B cell (primary cell): ENCODE measurements at regions not wholly inside any gene's neighbourhood (a gene's known extent, or its start where the extent isn't known, plus 50 kb on each side); places are given as distances from the start of the nearest gene placed in this dataset.

ENCODE experiments used
- EZH2 ChIP-seq: IDR thresholded peaks from 2 replicates; pipeline ENCODE4 v1.6.1; 2012; ENCODE audit warnings: borderline replicate concordance, low read depth, mild to moderate bottlenecking, moderate library complexity, low read length; ENCODE audit not compliant: insufficient read depth, poor library complexity, severe bottlenecking
- TF ChIP-seq, protein P1 (sequence below): fragments of 200-600 bp; IDR thresholded peaks from one replicate; pipeline ENCODE4 v1.8.0; 2022; ENCODE audit warnings: antibody characterized with exemption, mild to moderate bottlenecking

DNA sequence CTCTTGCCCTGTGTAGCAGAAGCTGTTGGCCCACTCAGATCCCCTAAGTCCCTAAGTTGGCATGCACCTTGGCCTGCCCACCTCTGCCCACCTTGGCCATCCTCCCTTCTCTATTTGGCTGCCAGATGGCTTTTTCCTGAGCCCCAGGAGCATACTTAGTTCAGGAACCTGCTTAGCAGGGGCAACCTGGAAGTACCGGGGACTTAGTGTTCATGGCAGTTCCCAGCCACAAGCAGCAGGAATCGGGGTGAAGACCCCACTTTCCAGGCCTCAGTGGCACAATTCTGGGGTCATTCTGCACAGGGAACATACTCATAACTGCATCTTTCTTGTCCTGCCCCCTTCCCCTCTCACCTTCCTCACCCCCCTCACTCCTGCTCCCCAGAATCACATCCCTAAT is 158.0 kb upstream of the PMEPA1 start:
- TF ChIP-seq EZH2 = no peak
- TF ChIP-seq, protein P1, sequence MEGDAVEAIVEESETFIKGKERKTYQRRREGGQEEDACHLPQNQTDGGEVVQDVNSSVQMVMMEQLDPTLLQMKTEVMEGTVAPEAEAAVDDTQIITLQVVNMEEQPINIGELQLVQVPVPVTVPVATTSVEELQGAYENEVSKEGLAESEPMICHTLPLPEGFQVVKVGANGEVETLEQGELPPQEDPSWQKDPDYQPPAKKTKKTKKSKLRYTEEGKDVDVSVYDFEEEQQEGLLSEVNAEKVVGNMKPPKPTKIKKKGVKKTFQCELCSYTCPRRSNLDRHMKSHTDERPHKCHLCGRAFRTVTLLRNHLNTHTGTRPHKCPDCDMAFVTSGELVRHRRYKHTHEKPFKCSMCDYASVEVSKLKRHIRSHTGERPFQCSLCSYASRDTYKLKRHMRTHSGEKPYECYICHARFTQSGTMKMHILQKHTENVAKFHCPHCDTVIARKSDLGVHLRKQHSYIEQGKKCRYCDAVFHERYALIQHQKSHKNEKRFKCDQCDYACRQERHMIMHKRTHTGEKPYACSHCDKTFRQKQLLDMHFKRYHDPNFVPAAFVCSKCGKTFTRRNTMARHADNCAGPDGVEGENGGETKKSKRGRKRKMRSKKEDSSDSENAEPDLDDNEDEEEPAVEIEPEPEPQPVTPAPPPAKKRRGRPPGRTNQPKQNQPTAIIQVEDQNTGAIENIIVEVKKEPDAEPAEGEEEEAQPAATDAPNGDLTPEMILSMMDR = no peak
